NCI-H146 treated with DMSO at 0.1 percent for 48 hours (cell line): ENCODE measurements at regions not wholly inside any gene's neighbourhood (a gene's known extent, or its start where the extent isn't known, plus 50 kb on each side); places are given as distances from the start of the nearest gene placed in this dataset.

Source experiments
- DNase-seq: peaks from one replicate; lab custom pipeline; 2025; ENCODE audit not compliant: unreplicated experiment; lab: John Stamatoyannopoulos, UW

- DNase-seq: no peak
Measured at GRCh38 chr10:10872035-10872673, 145.5 kb upstream of the CELF2 start.

- no peak for DNase-seq
Measured at GRCh38 chr10:10872764-10873163, 144.9 kb upstream of the CELF2 start.

- DNase-seq: no peak
Measured at GRCh38 chr10:10873289-10873688, 144.4 kb upstream of the CELF2 start.

- no peak for DNase-seq
Measured at GRCh38 chr10:10873915-10874314, 143.8 kb upstream of the CELF2 start.

- peak; percentile 87 for DNase-seq
Measured at GRCh38 chr10:10878963-10879362, 138.7 kb upstream of the CELF2 start.

- DNase-seq: no peak
Measured at GRCh38 chr10:10881117-10881813, 136.4 kb upstream of the CELF2 start.

- DNase-seq: no peak
Measured at GRCh38 chr10:10883737-10884136, 133.9 kb upstream of the CELF2 start.

GRCh38 chr10:10886861-10887531 lies 130.7 kb upstream of the CELF2 start:
- DNase-seq: no peak

- DNase-seq: no peak
Measured at GRCh38 chr10:10891124-10892082, 126.3 kb upstream of the CELF2 start.

- DNase-seq: no peak
Measured at GRCh38 chr10:10892290-10892875, 125.3 kb upstream of the CELF2 start.

GRCh38 chr10:10897400-10897799 lies 120.3 kb upstream of the CELF2 start:
- DNase-seq: no peak

- no peak for DNase-seq
Measured at GRCh38 chr10:10901906-10902305, 115.8 kb upstream of the CELF2 start.

- DNase-seq: no peak
Measured at GRCh38 chr10:10902951-10903350, 114.7 kb upstream of the CELF2 start.

- DNase-seq: no peak
Measured at GRCh38 chr10:10903620-10904019, 114.1 kb upstream of the CELF2 start.

- no peak for DNase-seq
Measured at GRCh38 chr10:10910634-10911033, 107.0 kb upstream of the CELF2 start.

- no peak for DNase-seq
Measured at GRCh38 chr10:10911035-10911434, 106.6 kb upstream of the CELF2 start.

- no peak for DNase-seq
Measured at GRCh38 chr10:10911471-10911921, 106.2 kb upstream of the CELF2 start.

- no peak for DNase-seq
Measured at GRCh38 chr10:10914144-10914543, 103.5 kb upstream of the CELF2 start.

GRCh38 chr10:10915215-10915614 lies 102.5 kb upstream of the CELF2 start:
- no peak for DNase-seq

- no peak for DNase-seq
Measured at GRCh38 chr10:10917031-10917430, 100.6 kb upstream of the CELF2 start.

- DNase-seq: no peak
Measured at GRCh38 chr10:10919976-10920375, 97.7 kb upstream of the CELF2 start.
